COLO829 (cell line): ENCODE measurements at regions not wholly inside any gene's neighbourhood (a gene's known extent, or its start where the extent isn't known, plus 50 kb on each side); places are given as distances from the start of the nearest gene placed in this dataset.
A peak's percentile ranks its signal among the peaks of the same experiment; 100 is the strongest.

Experiments used
- DNase-seq: peaks from one replicate; pipeline ENCODE4 v3.0.0; 2012; ENCODE audit warnings: low spot score

DNA sequence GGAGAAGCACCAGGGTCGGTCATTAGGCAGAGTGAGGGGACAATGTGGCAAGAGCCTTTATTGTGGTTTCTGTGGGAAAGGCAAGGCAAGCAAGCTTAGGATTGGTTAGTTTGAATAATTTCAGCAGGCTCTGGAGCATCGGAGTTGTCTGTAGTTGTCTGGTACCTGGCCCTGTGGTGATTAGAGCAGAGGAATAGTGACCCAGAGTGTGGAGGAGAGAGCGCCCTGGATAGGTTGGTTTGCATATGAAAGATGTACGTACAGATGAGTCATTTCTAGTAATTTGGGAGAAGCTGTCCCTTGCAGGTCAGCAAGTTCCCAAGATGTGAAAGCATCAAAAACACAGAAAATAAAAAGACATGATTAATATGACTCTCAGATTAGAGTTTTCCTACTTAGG is 383.1 kb upstream of the MEX3C start:
- no peak for DNase-seq

DNA sequence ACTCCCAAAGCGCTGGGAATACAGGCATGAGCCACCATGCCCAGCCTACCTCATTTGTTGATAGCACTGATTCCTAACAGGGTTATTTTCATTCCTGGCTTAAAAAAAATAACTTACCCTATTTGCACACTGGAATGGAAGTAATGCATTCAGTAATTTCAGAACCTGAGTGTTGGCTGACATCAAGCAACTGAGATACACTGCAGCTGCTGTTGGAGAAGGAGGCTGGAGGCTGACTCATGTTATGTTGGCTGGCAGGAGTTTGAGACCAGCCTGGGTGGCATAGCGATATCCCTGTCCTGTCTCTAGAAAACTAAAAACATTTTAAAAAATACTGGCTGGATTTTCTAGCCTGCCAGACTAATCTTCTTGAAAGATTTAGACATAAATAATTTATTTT is 385.1 kb upstream of the MEX3C start:
- no peak for DNase-seq

DNA sequence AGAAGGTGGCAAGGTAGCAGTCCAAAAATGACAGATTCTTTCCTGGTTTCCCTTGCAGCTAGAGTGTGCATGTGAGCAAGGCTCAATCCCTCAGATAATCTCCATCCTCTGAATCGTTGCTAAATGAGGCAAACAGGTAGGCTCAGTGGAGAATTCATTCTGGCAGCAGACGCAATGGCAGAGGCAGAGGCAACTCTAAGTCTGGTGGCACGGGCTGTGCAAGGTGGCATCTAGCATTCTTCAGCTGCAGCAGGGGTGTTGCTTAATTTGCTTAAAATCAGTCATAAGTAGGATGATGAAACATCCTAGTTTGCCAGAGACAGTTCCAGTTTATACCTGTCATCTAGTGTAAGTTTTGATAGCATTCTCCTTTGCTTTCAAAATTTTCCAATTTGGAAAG is 391.1 kb upstream of the MEX3C start:
- DNase-seq = no peak

DNA sequence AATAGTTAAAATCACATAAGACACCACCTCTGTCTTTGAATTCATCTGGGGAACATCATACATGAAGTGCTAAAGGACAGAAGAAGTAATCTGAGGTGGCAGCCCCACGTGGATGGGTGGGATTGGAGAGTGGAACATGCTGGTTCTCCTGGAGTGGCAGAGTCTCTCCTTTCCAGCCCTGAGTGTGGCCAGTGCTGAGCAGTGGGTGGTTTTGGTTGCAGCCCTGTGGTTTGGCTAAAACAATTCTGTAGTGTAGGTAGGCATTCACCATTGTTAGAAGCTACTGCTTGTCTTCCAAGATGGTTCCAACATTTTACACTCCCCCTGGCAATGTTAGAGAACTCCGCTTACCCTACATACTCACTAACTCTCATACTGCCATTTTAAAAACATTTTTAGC is 396.4 kb upstream of the MEX3C start:
- no peak for DNase-seq

DNA sequence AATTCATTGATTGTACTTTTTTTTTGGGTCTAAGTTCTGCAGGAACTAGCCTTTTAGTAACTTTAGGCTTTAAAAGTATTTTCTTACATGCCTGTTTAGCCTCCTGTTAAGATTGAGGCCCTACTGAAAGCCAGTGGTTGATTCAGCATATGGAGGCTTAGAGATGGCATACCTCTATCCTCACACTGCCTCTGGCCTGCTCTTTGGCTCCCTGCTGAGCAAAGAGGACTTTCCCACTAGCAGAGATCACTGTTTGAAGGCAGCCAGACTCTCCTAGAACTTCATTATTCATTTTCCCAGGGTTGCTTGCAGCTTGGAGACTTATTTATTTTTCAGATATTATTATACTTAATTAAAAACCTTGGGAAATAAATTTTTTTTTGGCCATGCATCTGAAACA is 405.6 kb upstream of the MEX3C start:
- no peak for DNase-seq

DNA sequence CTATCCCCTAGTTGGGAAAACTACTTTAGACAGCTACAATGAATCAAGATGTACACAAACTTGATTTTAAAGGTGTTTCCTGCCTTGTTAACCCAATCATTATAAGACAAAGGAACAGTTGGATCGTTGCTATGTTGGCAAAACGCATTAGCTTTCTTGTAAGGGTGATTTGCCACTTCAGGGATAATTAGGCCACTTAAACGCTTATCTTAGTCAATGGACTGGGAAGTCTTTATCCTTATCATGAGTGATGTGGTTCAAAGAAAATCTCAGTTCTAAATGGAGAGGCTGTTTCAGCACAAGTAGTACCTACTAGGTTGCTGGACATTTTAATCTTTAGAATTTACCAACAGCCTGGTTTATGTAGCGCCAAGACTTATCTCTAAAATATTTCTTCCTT is 406.1 kb upstream of the MEX3C start:
- no peak for DNase-seq

DNA sequence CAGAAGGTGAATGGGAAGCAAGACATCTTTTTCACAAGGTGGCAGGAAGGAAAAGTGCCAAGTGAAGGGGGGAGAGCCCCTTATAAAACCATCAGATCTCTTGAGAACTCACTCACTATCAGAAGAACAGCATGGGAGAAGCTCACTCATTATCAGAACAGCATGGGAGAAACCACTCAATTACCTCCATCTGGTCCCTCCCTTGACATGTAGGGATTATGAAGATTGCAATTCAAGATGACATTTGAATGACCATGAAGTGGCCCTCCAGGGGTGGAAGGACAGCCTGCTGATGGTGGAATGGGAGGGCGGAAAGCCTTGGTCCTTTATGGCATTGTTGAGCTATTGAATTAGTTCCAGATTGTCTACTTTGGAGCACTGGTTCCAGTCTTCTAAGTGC is 413.0 kb upstream of the MEX3C start:
- no peak for DNase-seq

DNA sequence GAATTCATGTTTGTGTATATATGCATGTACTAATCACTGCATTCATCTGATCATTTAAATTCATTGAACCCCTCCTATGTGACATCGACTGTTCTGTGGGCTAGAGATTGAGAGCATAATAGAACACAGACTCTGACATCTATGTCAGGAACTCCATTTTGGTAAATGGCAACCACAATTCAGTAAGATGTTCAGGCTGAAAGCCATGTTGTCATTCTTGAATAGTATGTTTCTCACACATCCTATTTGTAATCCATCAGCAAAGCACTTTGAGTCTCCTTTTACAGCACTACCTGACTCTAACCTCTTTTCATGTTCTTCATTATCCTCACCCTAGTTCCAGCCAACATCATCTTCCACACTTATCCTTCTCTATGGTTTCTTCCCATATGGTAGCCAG is 413.8 kb upstream of the MEX3C start:
- no peak for DNase-seq

DNA sequence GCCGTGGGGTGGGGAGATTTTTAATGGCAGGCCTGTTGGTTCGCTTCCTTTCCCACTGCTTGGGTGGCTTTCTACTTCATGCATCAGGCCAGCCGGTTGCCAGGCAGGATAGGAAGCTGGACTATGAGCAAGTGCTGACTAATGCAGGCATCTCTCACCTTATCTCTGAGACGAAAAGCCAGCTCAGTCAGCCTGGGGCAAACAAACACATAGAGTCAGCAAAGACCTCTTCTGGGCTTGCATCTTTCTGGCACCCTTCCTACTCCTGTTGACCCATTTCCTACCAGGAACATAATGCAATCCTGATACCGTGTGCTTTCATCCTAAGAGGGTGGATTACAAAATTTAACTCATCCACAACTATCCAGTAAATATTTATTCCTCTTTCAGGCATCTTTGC is 416.6 kb upstream of the MEX3C start:
- DNase-seq = peak; percentile 38

DNA sequence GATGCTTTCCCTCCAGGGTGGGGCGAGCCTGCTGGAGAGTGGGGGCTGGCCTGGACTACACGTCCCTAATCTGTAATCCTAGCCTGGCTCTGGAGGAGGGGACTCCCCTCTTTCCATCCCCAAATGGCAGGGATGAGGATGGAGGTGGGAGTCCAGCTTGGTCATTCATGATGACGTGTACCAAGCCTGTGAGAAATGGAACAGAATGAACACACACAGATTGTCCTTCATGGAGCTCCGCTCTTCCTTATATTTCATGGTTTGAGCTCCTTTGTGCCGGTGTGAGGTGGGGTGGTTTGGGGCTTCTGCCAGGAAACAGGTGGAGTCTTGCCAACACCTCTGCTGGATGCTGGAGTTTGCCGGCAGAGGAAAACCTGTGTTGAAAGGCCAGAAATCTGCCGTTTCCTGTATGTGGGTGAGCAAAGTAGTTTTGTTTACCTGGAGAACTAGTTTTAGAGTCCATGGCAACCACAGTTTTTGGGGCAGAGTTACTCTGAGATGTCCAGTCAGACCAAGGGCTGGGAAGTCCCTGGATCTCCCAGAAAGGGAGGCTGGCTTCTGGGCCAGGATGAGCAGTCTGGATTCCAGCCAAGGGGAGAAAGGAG is 417.6 kb upstream of the MEX3C start:
- no peak for DNase-seq

DNA sequence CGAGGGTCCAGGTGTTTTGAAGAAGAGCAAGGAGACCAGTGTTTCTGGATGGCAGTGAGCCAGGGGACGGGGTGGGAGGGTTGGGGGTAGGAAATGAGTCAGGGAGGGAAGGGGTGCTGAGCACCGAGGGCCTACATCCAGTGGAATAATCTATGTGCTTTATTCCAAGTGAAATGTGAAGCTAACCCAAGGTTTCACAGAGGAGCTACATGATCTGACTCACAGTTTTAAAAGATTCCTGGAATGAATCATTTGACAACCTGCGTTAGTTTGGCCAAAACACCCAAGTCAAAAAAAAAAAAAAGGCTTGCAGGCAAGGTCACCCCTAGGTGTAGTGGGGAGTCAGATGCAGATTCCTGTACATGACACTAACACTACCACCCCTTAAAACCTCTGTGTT is 419.7 kb upstream of the MEX3C start:
- no peak for DNase-seq

DNA sequence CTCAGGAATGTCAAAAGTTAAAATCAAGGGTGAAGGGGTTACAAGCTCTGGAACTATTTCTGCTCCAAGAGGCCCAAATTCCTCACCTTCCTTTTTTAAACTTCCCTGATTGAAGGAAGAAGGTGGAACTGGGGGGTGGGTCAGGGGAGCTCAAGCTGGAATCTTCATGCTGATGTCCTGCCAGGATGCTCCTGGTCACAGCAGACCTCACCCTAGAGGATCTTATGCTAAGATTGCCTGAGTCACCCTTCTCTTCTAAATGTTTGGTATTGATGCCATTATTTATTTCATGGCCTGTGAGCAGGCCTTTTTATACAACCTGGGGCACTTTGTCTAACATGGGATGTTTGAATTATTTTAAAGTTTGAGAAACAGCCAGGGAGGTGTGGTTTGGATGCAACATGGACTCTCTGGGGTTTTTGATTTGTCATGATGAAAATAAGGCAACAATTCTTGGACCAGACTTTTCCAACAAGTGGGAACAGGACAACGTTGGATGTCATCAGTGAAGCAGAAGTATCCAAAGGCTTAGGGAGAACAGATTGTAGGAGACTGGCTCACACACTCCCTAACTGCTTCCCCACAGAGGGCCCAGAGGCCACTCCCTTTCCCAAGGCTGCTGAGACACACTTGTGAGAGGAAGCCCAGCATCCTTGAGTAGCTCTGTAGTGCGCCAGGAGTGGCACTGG is 420.2 kb upstream of the MEX3C start:
- no peak for DNase-seq

DNA sequence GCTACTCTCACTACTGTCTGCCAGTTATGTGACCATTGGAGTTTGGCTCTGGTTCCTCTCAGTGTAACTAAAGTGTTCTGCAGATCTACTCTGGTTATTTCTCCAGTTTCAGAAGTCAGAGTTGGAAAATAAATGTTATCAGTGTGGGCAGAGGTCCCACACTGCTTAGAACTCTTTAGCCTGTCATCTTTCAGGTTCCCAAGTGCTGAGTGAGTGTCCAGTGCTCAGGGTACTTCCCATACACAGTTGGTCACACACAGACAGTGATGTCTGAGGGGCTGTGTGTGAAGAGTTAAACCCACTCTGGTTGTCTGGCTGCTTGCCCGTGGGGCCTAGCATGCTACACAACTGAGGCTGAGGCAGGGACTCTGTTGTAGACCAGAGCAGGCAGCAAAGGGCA is 421.8 kb upstream of the MEX3C start:
- no peak for DNase-seq

DNA sequence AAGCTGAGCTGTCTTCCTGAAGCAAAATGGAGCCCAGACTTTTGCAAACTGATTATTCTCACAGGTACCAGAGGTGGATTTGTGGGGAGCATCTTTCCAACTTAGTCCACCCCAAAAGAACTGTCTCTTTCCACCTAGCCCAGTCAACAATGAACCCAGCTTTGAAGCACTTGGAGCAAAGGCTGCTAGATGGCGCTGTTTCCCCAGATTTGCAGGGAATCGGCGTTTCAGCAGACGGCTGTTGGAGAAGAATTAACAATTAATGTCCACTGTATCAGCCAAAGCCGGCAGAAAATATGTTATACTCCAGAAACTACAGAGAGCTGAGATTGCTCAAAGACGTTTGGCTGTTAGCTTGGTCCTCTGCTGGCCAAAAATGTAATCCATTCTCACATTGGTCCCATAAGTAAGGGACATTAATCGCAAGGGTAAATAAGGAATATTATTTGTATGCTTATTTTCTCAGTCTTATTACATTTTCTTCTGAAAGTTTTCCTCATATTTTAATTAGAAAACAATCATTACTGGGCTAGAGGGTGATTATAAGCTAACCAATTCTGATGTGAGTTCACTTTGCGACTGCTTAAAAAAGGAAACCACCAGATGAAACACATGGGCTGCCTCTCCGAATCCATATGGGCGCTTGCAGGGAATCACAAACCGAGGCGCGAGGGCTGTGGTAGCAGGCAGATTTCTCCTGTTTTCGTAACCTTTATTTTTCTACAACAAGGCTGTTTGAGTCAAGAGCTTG is 423.8 kb upstream of the MEX3C start:
- peak; percentile 70 for DNase-seq

DNA sequence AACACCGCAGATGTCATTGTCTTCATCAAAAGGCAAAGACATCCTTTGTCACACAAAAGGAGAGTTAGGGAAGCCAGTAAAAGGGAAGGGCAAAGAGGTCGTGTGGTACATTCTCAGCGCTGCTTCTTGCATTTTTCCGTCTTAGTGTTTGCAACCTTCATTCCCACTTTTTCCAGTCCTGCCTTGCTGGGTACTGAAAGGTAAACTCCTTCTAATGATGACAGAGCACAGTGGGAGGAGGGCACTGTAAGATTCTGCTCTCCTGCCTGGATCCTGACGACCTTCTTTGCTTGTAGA is 424.3 kb upstream of the MEX3C start:
- no peak for DNase-seq

DNA sequence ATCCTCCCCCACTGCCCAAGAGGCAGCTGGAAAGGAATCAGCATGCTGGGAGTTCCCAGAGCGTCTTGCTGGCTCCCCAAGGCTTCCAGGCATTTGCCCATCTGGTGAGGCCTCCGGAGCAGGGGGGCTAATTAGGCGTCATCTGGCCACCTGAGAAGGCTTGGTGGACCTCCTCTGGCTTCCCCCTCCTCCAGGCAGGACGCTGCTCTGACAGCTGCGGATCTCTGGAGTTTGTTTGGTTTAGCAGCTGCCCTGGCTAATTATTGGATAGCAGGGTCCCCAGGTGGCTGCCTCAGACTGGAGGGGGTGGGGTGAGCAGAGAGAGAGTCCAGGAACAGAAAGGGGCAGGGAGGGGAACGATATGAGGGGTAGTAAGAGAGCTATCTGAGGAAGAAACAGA is 425.2 kb upstream of the MEX3C start:
- DNase-seq = no peak

DNA sequence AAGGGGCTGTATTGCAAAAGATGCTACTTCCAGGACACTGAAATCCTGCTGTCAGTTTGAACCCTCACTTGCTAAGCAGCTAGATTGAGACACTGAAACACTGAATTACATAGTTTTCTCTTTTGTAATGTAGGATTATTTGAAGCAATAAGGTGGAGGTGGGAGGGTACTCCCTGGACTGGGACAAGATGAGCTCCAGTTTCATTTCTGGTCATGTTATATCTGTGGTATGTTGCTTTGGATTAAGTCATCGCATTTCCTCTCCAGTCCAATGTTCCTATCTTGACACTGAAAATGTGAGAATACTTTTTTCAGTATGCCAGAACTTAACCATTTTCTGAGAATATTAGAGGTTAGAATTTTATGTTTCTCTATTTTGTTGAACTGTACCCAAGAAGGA is 426.2 kb upstream of the MEX3C start:
- no peak for DNase-seq

DNA sequence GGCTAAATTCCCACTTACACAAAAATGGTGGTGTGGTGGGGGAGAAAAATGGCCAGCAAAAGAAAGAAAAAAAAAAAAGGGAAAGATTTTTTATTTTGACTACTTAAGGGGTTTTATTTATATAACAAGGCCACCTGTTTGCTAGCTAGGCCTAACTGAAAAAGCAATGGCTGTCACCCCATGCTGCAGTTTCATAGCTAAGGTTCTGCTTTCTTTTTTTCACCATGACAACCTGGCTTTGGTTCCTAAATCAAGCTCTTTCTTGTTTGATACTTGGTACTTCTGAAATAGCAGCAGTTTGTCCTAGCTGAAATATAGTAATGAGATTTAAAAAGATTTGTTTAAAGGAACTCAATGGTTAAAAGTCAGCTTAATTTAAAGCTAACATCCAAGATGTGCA is 433.2 kb upstream of the MEX3C start:
- DNase-seq = no peak

DNA sequence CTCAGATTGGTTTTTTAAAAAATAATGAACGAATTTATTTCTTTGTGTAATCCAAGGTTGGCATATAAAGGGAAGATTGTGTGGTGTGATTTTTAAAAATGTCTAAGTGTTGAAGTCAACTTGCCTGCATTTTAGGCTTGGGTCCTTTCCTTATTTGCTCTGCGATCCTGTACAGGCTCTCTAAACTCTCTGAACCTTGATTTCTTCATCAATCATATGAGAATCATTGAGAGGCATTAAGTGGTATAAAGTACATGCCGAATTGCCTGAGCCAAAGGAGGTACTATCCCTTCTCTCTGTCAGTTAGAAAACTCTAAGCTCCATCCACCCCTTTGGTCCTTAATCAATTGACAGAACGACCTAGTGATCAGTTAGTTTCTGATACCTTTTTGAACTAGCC is 440.4 kb upstream of the MEX3C start:
- DNase-seq = no peak

DNA sequence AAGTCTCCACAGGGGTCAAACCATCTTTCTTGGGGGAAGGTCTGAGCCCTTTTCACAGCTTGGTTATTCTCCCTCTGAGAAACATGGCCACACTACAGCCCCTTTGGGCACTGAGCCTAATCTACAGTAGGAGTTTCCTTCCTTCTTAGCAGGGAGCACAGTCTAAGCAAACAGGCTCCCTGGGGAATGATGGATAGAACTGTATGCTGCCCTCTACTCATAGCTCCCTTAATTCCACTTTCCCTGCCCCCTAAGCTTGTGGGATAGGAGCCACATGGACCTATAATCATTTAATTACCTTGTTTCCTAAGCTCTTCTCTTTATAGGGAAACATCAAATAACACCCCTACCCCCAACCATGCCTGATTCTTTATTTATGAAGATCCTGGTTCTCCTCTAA is 442.1 kb upstream of the MEX3C start:
- no peak for DNase-seq

DNA sequence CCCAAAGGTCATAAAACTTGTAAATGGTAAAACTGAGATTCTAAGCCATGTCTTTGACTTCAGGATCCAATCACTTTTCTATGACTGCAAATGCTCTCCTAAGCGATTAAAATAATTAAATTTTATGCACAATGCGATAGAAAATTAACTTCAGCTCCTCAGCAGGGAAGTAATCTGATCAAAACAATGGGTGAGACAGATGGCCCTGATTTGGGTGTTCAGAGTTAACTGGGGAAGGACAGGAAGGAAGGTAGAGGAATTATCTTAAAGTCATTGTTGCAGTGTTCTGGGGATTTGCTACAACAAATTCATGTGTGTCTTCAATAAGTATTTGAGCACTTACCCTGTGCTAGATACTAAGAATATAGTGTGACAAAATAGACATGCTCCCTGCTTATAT is 446.0 kb upstream of the MEX3C start:
- DNase-seq = no peak

DNA sequence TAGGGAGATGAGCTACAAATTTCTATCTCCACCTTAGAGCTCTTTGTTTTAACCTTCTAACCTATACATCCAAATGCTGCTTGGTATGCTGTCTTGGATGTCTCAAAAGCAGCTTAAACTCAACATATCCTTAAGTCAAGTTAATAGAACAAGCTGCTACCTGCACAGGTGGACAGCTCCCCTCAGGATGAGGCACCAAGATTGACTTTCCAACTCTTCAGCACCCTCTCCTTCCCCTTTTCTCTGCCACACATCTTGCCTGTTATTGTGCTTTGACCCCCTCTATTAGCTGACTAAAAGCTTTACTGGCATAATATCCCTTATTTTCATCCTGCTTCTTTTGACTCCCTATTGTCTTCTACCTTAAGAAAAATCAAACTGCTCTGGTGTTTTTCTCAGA is 448.1 kb upstream of the MEX3C start:
- no peak for DNase-seq

DNA sequence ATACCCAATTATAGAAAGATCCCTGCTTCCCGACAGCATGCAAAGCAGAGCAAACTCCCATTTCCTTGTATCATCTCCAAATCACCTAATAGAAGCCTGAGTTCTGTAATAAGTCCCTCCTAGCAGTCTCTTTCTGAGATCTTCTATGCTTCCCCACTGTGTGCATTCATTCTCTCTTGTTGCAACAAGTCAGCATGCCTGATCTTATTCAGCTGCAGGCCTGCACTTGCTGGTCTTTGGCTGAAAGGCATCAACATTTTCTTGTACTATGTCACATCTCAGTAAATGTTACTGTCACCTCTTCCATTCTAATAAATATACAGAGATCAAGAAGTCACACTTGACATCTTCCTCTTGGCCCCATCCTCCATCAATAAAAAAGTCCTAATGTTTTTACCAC is 449.9 kb upstream of the MEX3C start:
- no peak for DNase-seq

DNA sequence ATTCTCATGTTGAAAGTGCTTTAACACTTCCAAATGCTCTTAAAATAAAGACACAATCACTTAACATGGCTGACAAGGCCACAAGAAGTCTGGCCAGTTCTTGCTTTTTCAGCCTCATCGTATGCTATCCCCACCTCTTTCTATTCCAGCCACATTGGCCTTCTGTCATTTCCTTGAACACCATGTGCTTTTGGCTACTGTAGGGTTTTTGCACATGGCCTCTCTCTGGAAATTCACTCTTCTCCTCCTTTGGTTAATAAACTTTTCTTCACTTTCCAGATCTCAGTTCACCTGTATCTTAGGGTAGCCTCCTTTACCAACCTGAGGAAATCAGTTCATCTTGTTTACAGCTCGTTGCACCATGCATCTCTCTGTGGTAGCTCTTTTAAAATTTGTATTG is 450.5 kb upstream of the MEX3C start:
- DNase-seq = no peak
